ENCODE measurements at regions not wholly inside any gene's neighbourhood (a gene's known extent, or its start where the extent isn't known, plus 50 kb on each side); places are given as distances from the start of the nearest gene placed in this dataset.

- no peak for TF ChIP-seq CTCF (conservative IDR thresholded peaks at IDR 0.05; ENCODE audit: low read length)
- no peak for TF ChIP-seq EZH2phosphoT487 (IDR thresholded peaks at IDR 0.05; ENCODE audit: borderline replicate concordance, low read depth, low read length)
Observed at GRCh38 chr2:136497709-136498108, 267.6 kb upstream of the THSD7B start.
